Fibroblast of skin of abdomen (primary cell): ENCODE measurements at regions not wholly inside any gene's neighbourhood (a gene's known extent, or its start where the extent isn't known, plus 50 kb on each side); places are given as distances from the start of the nearest gene placed in this dataset.
A peak's percentile ranks its signal among the peaks of the same experiment; 100 is the strongest.

ENCODE experiments used
- DNase-seq: peaks from one replicate; pipeline ENCODE4 v3.0.0-alpha.2; 2013

DNA sequence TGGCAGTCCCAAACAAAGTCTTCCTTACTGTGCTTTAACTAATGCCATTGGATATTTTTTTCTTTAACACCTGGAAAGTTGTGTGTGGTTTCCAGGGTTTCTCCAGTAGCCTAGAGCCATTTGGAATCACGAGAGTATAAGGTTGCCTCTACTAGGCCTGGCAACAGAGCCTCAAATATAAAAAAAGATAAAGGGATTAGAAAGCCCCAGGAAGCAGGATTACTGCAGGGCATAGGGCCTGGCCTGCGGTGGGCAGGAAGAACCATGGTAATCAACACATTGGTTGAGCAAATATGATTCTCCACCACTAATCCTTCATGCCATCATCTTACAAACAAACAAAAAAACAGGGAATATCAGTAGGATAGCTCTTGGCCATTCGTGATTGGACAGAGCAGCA is 177.8 kb upstream of the GGTLC1 start:
- DNase-seq, result no peak

DNA sequence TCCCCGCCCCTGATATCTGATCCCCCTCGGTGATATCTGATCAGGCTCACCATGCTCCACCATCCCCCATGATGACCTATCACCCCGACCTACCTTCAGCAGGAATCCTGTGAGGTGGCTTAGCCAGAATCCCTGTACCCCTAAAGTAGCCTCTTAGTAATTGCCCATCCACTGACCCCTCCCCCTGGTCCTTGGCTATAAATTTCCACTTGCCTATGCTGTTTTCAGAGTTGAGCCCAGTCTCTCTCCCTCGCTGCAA is 177.5 kb upstream of the GGTLC1 start:
- DNase-seq, result no peak

DNA sequence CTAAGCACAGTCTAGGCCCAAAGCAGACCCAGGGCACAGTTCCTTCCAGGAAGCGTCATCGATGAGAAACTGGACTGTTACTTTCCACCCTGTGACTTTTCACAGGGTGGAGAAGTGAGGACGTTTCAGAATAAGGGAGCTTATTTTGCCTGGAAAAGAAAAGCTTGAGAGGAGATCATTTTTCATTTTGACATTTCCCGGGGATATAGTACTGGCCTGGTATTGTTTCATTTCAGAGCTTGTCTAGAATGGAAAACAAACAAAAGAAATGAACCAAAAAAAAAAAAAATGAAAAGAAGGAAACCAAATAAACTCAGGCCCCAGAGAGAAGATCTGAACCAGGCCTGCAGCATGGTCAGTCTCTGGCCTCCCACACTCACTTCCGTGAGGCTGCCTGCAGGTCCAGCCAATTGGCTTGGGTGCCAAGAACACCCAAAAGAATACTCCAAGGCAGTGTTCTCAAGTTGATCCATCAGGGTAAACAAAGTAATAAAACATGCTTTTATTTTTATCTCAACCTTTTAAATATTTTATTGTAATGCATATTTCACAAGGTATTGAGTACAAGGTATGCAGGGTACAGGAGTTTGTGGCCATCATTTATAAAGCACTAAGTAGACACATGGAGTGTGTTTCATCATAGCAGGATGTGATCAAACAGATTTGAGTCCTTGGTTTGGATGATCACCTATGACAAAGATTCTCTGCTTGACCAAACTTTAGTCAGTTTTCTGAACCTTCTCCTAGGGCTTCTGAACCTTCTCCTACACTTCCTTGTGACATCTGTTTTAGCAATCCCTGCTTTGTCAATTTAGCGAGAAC is 176.9 kb upstream of the GGTLC1 start:
- DNase-seq, result no peak

DNA sequence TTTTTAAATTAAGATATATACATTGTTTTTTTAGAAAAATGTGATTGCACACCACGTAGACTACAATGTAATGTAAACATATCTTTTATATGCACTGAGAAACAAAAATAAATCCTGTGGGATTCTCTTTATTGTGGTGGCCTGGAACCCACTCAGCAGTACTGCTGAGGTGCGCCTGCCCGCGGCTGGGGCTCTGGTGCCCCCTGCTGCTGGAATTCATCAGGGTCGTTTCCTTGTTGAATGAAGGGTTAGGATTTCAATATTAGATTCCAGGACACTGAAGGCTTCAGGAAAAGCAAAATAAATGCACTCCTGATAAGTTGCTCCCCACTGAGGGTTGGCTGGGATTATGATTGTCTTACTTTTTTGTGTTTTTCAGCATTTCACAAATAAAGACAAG is 175.8 kb upstream of the GGTLC1 start:
- no peak for DNase-seq

DNA sequence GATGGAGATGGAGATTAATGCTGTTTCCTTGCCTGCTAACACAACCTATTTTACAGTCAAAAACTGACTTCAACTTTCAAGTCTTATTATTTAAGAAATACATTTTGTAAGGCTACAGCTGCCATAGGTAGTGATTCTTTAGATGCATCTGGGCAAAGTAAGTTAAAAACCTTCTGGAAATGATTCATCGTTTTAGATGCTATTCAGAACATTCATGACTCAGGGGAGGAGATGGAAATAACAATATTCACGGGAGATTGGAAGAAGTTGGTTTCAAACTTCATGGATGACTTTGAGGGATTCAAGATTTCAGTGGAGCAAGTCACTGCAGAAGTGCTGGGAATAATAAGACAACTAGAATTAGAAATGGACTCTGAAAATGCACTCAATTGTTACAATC is 174.9 kb upstream of the GGTLC1 start:
- DNase-seq, result peak; percentile 4

DNA sequence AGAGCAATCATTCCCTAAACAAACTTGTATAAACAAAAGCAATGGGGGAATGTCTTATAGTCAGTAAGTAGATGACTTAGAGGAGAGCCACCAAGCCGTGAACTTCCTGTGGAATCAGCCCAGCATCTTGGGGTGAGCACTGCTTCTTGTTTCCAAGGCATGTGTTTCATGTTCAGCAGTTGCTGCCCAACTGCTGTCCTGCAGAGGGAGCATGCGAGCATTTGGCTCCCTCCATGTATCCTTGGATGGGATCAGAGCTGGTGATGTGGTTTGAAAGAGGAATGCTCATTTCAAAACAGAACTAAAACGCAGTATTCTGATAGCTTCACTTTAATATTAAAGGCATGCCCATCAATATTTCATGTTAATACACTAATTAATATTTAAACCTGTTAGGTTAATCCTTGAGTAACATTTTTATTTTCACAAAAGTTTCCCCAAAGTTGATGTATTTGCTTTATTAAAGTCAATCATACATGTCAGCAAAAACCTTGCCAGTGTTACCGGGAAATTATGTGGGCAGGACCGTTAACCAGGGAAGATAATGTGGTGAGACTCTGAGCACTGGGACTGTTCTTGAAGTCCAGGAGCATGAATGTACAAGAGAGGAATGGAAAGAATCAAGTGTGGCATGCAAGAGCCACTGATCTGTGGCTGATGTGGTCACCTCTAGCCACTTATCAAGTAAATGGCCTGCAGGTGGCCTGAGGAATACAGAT is 172.1 kb upstream of the GGTLC1 start:
- DNase-seq, result peak; percentile 65

DNA sequence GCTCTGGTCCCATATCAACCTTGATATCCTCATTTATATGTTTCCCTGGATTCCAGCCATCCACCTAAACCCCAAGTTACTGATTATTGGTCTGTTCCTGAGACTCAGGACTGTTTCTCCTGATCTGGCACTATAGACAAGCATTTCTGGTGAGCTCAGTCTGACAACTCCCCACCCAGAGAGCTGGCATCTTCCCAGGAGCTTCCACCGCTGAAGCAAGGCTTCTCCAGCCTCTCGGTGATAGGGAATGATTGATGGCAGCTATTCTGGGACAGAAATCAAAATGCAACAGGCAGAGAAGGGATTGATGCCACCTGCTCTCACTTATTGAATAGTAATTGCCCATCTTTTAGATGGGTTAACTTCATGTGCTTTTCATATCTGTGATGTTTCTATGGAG is 169.7 kb upstream of the GGTLC1 start:
- DNase-seq, result no peak

DNA sequence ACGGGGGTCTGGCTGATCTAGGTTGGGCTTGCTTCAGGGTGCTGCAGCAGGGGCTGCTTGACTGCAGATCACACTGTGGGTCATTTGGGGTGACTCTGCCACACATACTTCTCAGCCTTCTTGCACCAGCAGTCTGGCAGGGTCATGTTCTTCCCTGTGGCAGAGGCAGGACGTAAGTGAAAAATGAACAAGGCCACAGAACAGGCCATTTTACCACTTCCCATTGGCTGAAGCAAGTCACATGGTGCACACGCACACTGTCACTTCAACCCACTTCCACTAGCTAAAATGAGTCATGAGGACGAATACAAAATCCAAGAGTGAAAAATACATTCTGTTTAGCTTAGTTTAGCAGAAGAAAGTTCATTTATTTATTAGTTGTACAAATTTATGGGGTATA is 168.6 kb upstream of the GGTLC1 start:
- no peak for DNase-seq

DNA sequence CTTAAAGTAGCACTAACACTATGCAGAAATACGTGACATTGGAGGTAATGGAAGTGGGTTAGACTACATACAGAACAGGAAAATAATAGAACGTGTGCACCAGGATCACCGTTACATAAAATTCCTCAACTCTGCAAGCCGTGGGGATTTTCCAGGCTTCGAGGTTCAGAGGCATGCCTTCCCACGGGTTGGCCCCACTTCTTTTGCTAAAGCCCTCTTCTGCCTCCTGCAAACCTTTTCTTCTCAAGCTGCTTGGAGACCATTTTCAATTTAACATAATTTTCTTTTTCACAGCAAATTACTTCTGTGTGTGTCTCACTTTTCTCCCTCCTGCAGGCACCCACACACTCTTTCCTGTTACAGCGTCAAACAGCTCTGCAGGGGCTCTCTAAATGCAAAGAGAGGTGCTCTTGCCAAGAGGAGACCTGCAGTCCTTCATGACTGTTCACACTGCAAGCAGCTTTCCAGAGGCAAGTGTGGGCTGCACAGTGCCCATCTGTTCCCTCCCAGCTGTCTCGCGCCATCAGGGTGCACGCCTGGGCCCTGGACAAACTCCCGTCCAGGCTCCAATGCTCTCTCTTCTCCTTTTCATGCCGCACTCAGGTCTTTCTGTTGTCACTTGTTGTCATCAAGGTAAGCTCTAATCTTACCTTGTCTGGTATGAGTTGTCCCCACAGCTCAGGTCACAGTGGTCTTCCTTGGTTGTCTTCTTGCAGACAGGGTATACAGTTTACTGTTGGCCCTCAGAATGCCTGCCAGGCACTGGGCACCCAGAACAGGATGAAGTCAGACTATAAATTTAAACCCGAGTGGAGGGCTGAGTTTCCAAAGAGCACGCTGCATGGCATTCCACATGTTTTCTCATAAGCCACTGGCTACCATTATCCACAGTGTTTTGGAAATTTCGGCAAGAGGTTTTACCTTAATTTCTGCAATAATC is 164.8 kb upstream of the GGTLC1 start:
- no peak for DNase-seq

DNA sequence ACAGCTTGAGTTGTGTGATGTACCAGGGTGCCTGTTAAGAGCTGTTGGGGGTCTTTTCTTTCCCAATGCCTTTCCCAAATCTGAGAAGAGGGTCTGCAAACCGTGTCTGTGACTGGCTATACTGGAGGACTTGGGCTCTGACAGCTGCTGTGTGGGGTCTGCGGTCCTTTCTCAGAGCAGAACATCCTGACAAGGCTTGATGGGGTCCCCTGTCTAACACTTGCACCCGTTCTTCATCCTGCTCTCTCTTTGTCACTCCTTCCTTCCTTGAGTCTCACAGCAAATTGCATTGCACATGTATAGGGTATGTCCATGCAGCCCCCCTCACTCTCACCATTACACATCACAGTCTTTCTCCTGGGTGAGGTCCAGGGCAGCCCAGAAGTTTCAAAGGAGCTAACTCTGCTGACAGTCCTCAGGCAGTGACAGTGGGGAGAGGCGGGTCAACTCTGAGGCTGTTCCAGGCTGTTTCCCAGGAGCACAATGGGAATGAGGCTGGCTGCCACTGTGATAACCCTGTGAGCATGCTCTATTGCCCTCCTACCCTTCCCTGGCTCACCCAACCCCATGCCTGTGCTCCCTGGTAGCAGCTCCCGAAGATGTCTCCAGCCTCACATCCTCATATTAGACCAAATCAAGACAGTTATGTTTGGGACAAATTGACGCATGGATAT is 163.2 kb upstream of the GGTLC1 start:
- no peak for DNase-seq

DNA sequence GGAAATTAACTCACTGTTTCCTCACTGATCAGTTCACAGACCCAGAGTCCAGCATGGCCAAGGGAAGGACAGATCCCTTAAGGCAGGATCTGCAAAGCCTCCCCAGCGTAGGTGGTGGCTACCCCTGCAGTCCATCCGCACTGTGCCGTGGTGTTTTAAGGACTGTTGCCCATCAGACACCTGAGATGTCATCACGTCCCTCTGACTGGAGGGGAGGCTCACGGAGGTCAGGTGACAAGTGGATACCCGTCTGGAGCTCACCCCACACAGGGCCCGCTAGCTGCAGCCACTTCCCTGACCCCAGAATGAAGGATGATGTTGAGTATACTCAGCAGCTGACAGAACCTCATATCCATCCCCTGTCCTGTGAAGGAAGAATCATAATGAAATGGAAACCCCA is 161.8 kb upstream of the GGTLC1 start:
- DNase-seq, result no peak

DNA sequence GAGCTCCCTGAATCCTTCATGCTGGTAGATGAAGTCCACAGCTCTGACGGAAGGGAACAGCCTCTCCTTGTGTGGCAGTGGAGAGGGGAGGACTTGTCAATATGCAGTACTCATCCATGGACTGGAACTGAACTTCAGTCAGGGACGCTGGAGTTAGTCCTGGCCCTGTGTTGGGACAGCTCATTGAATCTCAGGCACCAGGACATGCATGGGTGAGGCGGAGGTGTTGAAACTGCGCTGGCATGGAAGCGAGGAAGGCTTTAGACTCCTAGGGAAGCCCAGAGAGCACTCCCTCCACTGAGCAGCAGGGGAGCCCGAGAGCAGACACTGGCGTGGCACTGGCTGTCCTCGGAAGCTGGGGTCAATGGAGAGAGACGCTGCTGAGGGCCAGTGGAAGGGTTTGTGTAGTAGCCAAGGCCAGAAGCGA is 161.3 kb upstream of the GGTLC1 start:
- no peak for DNase-seq

DNA sequence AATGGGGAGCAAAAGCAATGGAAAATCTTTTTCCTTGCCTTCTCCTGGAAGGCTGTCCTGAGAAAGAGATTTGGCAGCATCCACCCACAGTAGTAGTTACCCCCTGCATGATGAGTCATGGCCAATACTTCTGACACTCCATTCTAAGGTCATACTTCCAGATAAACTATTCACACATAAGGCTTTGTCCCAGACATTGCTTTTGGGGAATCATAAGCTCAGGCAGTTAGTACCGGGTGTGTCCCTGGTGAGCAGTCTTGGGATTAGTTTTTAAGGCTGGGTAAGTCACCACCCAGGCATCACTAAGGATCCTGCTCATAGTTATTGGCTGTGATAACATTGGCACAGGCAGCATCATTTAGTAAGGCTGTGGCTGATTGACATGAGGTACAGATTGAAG is 160.6 kb upstream of the GGTLC1 start:
- no peak for DNase-seq

DNA sequence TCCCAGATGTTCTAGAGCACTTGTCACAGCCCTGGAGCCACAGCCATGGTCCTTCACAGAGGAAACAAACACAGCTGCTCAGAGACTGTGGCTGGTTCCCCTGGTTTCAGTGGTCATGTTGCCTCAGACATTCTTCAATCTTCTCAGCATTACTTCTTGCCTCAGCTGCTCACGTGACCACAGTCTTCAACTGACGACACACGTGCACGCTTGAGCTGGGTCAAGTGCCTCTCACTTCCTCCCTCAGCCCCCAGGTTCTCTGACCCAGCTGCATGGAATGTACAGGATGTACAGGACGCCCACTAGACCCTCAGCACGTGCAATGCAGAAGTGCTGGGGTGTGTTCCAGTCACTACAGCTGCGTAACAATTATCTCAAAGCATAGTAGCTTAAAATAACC is 159.8 kb upstream of the GGTLC1 start:
- no peak for DNase-seq

DNA sequence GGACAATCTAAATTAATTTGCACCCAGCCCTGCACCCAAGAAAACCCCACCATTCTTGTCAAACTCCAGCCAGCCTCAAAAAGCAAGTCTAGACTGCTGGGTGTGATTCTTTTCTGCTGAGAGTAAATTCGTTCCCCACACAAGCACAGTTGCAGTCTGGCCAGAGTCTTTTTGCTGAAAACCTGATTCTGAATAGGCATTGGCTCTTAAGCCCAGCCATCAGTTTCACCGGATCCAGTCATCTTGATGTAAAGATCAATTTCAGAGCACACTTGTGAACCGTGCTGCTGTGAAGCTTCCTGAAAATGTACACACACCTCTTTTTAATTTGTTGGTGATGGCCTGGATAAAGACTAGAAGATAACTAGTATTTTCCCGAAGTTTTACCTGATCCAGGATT is 159.4 kb upstream of the GGTLC1 start:
- DNase-seq, result no peak

DNA sequence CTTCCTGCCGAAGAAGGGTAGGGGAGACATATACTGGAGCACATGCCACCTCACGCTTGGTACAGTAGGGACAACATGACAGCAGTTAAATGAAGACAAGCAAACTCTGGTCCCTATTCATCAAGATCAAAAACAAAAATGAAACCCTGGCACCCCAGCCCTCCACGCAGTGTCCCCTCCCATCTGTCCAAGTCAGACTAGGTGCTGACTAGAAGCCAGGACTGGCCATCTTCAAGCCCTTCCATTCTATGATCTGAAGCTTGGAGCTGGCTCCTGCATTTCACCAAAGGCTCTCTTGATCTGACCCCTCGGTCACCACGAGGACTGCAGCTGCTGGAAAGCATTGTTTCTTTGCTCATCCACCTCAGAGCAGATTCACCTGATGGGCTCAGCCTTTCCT is 158.9 kb upstream of the GGTLC1 start:
- DNase-seq, result no peak

DNA sequence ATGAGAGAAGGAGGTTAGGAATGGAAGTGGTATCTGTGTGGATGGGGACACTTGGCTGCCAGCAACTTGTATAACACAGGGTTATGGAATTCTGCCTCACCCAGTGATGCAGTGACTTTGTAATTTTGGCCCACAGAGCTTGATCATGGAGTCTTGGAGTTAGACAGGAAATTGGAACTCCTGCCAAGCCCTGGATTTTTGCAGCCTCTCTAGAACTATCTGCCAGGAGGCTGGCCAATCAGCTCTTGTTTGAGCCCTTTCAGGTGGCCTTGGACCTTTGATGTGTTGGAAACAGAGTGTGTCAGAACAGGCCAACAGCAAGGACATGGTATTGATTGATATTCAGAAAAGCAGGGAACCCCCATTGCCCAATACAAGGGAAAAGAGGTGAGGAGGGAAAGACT is 157.7 kb upstream of the GGTLC1 start:
- DNase-seq, result no peak

DNA sequence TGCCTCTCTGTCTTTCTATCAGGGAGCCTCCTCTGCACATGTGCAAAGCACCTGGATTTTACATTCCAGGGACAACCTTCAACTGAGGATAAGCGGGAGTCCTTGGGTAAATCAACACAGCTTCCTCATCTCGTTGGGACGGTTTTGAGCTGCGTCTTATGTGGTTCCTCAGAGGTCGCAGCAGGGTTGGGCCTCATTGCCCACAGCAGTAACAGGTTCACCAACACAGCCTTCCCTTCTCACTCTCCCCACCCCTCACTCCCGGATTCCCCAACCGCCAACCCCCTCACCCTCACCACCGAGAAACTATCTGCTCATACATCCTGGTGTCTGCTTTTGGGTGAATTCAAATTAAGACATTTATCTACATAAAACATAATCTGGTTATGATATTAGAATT is 155.8 kb upstream of the GGTLC1 start:
- no peak for DNase-seq

DNA sequence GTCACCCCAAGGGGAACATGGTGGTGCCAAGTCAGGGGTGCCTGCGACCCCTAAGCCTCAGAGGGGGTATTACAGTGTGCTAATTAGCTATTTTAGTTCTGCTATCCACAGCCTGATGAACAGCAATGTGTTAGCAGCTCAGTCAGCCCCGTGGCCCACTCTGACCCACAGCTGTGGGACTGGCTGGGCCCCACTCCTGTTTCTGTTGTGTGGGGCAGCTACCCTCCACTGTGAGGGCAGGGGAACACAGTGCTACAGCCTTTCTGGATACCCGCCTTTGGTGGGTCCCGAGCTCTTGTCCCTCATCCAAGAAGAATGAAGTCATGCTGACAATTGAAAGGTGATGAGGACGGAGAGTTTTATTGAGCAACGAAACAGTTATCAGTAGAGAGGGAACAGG is 152.5 kb upstream of the GGTLC1 start:
- DNase-seq, result no peak

DNA sequence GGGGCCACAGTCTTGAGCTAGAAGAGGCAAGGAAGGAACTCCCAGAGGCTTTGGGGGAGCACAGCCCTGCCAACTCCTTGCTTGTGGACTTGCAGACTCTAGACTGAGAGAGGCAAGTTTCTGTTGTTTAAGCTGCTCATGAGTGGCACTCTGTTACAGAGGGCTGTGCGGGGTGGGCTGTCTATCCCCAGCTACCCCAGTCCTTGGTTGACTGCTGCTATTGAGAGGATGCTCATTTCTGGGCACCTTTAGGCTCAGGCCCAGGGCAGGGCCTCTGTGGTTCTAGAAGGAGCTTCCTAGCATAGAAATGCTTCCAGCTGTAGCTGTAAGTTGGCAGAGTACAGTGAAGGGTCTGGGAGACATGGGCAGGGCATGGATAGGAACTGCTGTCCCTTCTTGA is 151.3 kb upstream of the GGTLC1 start:
- no peak for DNase-seq

DNA sequence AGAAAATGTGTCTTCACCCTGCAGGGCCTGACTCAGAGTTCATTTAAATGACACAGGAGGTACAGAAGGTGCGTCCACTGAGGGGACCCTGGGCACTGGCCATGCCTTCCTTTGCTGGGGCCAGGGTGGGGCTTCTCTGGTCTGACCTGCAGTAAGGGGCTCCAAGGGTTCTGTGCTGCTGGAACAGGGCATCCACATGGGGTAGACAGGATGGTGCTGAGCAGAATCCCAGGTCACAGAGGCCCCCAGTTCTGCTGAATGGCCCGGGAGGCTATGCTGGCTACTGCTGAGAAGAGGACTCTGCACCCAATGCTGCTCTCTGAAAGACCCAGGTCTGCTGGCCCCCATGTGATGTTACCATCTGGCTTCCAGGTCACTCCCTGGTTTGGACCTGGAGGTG is 150.4 kb upstream of the GGTLC1 start:
- no peak for DNase-seq

DNA sequence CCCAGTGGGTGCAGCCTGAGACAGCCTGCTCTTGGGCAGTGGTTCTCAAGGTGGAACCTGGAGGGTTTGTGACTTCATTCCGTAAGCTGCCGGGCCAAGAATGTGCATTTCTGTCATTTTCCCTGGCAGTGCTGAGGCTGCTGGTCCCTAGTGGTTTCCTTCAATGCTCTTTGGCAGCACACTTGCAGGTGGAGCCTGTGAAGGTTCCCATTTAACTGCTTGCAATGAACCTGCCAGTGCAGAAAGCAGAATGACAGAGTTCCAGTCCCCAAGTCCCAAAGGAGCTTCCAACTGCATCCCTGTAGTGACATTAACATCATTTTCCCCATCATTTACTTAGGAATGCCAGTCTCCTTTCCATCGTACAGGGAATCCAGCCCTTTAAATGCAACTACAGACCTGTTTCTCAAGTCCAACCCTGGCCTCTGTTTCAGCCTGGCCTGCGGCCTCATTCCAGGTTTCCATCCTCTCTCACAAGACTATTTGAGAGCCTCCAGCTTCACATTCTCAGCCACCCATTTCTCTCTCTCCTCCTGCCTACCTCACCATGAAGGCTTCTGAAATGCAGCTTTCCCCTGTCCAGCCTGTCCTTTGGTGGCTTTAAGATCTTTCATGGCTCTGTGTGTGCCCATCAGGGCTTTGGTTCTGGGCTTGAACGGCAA is 149.7 kb upstream of the GGTLC1 start:
- no peak for DNase-seq
